GM10266 (cell line): ENCODE measurements at regions not wholly inside any gene's neighbourhood (a gene's known extent, or its start where the extent isn't known, plus 50 kb on each side); places are given as distances from the start of the nearest gene placed in this dataset.
"Not testable (repeated sequence)": the region's sequence is repeated elsewhere in the genome, so short reads cannot be mapped to it uniquely, and the experiment has no call there.

Experiments used
- DNase-seq: peaks from one replicate; pipeline ENCODE4 v3.0.0; 2012; ENCODE audit errors: extremely low spot score
- TF ChIP-seq, protein P1 (sequence below): IDR thresholded peaks from 2 replicates; pipeline ENCODE4 v1.5.1; 2012; ENCODE audit warnings: mild to moderate bottlenecking, low read depth; ENCODE audit not compliant: control insufficient read depth, insufficient read depth; ENCODE audit errors: missing control alignments

DNA sequence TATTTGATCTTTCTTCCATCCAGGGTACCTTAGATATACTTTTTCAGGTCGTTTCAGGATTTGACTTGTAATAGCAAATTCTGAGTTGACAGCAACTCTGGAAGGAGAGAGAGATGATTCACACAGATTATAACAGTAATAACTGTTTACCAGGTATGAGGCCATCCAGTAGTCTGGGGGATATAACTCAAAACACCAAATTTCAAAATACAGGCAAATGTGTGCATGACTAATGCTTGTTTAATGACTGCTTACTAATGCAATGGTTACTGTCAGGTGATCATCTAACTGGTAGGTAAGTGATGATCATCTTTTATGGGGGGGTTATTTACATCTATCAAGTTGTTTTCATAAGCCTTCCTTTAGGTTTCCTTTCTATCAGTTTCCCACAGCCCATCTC lies 412.3 kb downstream of the MAT2B start:
- TF ChIP-seq, protein P1, sequence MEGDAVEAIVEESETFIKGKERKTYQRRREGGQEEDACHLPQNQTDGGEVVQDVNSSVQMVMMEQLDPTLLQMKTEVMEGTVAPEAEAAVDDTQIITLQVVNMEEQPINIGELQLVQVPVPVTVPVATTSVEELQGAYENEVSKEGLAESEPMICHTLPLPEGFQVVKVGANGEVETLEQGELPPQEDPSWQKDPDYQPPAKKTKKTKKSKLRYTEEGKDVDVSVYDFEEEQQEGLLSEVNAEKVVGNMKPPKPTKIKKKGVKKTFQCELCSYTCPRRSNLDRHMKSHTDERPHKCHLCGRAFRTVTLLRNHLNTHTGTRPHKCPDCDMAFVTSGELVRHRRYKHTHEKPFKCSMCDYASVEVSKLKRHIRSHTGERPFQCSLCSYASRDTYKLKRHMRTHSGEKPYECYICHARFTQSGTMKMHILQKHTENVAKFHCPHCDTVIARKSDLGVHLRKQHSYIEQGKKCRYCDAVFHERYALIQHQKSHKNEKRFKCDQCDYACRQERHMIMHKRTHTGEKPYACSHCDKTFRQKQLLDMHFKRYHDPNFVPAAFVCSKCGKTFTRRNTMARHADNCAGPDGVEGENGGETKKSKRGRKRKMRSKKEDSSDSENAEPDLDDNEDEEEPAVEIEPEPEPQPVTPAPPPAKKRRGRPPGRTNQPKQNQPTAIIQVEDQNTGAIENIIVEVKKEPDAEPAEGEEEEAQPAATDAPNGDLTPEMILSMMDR, result no peak
- DNase-seq, result no peak

DNA sequence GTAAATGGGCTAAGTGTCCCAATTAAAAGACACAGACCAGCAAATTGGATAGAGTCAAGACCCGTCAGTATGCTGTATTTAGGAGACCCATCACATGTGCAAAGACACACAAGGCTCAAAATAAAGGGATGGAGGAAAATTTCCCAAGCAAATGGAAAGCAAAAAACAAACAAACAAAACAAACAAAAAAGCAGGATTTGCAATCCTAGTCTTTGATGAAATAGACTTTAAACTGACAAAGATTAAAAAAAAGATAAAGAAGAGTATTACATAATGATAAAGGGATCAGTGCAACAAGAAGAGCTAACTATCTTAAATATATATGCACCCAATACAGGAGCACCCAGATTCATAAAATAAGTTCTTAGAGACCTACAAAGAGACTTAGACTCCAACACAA lies 429.6 kb downstream of the MAT2B start:
- DNase-seq, result not testable (repeated sequence)

- TF ChIP-seq, protein P1, result no peak
- DNase-seq, result no peak
Measured at GRCh38 chr5:163938595-163938994, 433.2 kb downstream of the MAT2B start.

DNA sequence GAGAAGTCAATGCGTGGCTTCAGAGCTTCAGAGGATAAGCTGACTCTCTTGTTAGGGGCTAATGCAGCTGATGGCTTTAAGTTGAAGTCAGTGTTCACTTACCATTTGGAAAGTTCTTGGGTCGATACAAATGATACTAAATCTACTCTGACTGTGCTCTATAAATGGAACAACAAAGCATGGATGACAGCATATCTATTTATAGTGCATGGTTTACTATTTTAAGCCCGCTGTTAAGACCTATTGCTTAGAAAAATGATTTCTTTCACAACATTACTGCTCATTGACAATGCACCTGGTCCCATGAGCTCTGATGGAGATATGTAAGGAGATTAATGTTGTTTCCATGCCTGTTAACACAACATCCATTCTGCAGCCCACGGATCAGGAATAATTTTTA lies 435.7 kb downstream of the MAT2B start:
- TF ChIP-seq, protein P1, result no peak
- no peak for DNase-seq

GRCh38 chr5:163943546-163943945 lies 438.1 kb downstream of the MAT2B start:
- TF ChIP-seq, protein P1, result no peak
- no peak for DNase-seq

DNA sequence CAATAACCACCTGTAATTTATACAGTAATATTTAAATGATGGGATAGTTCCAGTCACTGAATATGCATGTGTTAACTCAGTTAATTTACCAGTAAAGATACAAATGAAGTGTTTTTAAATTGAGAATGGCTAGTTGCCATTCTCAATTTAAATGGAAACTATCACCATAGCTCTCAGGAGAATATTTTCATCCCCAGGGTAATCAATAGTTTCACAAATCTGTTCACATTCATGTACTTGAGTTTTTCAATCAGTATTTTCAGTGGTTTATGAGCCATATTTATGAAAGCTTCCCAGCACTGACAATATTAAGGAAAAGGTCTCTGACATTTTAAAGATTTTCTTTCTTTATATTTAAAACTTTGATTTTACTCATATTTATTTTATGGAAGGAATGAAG lies 439.3 kb downstream of the MAT2B start:
- DNase-seq, result no peak
- TF ChIP-seq, protein P1, result no peak

- DNase-seq, result no peak
- TF ChIP-seq, protein P1, result no peak
Measured at GRCh38 chr5:163947848-163948666, 442.6 kb downstream of the MAT2B start.

GRCh38 chr5:163950248-163950647 lies 444.8 kb downstream of the MAT2B start:
- no peak for DNase-seq
- TF ChIP-seq, protein P1, result no peak
